NCI-H82 treated with DMSO at 0.1 percent for 48 hours (cell line): ENCODE measurements at regions not wholly inside any gene's neighbourhood (a gene's known extent, or its start where the extent isn't known, plus 50 kb on each side); places are given as distances from the start of the nearest gene placed in this dataset.

Experiments
- DNase-seq: peaks from one replicate; lab custom pipeline; 2025; ENCODE audit not compliant: unreplicated experiment; lab: John Stamatoyannopoulos, UW

DNA sequence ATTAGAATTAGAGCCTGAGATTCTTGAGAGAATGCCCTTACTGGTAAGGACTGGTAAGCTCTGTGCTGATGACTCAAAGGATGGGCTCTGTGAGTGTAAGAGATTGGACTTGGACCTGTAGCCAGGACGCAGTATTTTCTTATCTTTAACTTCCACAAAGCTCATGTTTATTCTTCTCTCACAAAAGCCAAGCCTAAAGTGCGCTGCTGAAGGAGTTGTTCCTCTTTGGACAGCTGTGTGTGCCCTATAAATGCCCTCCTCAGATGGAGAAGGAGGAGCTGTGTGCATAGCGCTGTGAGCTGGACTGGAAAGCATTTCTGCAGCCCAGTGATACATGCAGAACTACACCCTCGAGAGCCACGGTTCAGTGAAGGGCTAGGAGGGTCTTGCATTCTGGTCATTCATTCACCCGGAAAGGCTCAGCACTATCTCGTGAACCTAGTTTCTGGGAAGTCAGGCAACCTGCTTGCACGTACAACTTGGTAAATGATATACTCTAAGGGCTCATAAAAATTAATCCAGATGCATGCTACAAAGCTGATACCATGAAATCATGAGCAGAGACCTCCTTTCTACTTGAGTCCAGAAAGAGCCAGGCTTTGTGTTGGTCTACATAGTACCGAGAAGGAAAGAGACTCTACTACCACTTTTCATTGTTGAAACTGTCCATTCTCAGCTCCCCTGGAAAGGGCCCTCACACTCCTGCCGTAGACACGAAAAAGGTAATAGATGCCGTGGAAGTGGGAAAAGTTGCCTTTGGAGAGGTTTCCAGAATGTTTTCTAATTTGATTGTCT lies 103.0 kb upstream of the TBL1XR1 start:
- DNase-seq, result no peak

DNA sequence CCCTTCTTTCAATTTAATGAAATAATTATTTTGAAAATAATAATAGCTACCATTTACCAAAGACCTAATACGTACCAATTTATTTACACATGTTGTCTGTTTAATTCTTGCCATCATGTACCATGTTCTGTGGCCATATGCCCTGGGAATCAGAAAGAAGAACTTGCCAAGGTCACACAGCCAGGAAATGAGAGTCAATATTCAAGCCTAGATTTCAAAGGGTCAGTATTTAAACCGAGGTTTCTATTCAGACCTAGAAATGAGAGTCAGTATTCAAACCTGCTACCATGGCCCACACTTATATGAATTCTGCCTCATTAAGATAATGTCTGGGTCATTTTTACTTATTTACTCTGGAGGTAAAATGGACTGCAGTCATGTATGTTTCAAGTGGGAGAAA lies 103.6 kb upstream of the TBL1XR1 start:
- DNase-seq, result no peak

DNA sequence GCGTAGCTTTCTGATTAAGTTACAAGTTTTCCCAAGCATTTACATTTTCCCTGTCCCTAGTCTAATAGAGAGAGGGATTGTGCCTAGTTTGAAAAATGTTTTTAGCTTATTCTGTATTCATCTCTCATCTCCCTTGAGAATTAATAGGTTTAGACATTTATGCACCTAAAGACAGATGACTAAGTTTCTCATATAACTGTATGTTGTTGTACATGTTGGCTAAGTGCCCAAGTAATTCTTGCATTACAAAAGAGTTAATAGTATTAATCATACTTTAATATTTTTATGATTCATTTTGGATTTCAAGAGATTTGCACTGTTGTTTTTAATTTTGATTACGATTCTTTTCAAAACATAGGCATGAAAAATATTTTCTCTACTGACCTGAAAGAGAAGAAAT lies 109.0 kb upstream of the TBL1XR1 start:
- no peak for DNase-seq

DNA sequence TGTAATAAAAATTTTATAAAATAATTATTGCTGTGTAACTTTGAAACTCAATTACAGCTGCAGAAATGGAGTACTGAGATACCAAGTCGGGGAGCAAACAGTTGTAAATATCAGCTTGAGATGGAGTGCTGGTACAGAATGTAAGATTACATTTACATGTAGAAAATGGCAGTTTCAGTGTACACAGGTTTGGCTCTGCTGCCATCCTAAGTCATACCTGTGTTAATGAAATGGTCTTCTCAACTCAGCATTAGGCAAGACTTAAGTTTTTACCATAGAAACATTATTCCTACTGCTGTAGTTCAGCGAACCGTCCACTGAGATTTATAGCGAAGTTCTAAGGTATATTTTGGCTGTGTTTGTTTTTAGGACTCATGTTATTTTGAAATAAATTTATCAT lies 110.1 kb upstream of the TBL1XR1 start:
- no peak for DNase-seq

DNA sequence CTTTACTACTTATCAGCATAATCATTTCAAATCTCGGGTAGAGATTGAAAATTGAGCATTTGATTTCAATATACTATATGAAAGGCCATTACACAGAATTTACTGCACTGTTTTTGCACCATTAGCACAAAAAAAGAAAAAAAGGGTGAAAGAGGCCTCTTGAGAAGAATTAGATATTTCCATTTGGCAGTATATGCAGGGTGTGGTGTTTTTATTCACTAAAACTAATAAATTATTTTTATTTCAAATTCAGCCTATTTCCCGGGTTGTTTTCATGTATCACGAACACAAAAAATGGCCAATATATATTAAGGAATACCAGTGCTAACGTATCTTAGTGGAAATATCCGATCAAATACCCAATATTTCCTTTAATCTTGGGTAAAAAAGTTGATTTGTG lies 110.5 kb upstream of the TBL1XR1 start:
- DNase-seq, result no peak

DNA sequence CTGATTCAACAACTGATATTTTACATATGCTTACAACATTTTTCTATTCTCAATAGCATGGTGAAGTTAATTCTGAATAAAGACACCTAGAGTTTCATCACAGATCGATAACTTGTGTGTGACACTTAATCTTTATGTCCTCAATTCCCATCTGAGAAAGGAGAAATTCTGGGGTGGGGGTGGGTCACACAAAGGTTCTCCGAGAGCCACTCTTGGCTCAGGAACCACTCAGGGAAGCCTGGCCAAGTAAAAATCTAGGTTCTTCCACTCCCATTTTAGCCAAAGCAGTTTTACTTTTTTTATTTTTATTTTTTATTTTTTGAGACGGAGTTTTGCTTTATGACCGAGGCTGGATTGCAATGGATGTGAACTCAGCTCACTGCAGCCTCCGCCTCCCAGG lies 111.0 kb upstream of the TBL1XR1 start:
- DNase-seq, result no peak

DNA sequence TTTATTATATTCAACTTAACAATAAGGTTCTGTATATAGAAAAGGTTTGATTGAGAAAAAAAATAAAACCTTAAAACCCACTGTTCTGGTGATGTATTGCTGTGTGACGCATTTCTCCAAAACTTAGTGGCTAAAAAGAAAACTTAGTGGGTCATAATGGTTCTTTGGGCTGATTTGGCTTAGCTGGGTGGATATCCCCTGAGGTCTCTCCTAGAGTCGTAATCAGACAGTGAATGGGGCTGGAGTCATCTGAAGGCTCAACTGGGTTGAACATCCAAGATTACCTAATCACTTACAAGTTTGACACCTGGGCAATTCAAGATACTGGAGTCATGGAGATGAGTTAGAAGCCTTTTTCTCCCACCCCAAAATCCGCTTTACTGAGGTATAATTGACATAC lies 111.6 kb upstream of the TBL1XR1 start:
- no peak for DNase-seq

DNA sequence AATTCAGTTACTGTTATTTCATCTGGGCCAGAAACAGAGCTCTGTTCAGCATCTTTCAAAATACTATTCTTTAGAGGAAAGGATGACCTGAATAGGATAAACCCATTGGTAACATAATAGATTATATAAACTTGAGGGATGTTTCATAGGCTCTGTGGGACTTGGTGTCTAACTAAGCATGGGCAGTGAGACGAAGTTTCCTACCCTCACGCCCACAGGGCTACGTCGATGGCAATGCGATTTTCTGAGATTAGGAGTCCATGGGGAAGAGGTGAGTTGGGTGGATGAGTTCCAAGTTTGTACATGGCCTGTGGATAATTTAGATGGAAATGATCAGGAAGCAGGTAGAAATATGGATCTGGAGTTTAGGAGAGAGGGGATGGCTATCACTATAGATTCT lies 115.2 kb upstream of the TBL1XR1 start:
- no peak for DNase-seq

DNA sequence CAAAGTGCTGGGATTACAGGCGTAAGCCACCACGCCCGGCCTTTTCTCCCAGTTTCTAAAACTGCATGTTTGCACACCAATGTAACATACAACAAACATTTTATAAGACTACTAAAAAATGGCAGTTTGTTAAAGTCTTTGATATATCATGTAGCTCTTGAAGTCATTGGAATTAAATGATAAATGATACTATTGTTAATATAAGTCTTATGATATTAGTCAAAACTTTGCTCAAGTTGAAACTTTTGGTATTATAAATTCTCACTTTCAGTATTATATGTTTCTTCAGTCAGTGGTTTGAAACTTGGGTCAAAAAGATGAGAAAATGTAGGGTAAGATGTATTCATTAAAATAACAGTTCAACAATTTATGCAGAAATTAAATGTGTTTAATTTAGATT lies 117.6 kb upstream of the TBL1XR1 start:
- no peak for DNase-seq

DNA sequence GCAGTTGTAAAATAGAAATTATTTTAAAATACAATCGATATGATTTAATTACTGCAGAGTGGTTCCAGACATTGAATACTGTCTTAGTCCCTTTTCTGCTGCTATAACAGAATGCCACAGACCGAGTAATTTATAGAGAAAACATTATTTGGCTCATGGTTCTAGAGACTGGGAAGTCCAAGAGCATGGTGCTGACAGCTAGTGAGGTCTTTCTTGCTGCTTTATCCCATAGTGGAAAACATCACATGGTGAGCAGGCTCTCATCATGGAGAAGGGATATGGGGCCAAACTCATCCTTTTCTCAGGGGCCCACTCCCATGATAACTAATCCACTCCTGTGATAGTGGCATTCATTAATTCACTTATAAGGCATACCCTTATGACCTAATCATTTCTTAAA lies 120.0 kb upstream of the TBL1XR1 start:
- DNase-seq, result no peak

DNA sequence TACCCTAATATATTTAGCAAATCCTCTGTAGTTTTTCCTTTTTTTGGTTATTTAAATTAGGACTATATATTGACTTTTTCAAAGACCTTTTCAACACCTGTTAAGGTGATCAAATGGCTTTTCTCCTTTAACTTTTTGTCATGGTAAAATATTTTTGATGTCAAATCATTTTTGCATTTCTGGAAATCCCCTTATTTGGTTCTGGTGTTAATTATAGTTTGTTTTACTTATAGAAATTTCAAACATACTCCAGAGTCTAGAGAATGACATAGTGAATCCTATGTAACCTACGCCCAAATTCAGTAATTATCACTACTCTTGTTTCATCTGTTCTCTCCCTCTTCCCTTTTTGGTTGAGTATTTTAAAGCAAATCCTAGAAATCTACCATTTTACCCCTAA lies 121.3 kb upstream of the TBL1XR1 start:
- DNase-seq, result no peak

DNA sequence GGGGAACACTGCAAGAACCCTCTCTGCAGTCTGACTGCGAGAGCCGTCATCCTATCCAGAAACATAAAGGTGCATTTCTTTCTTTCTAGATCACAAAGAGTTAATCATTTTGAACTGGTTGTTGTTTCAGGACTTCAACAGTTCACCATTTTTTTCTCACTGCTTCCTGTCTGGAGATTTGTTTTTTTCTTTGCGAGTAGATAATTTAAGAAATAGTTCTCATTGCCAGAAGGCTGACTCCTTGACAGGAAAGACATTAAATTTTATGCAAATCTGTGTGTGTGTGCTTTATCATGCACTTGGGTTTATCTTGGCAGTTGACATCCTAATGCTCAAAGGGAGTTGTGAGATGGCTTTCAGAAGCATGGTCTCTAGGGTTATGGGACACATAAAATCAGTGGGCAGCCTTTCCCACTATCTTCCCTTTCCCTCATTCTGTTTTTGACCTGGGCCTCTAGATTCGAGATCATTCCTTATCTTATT lies 123.5 kb upstream of the TBL1XR1 start:
- DNase-seq, result no peak

DNA sequence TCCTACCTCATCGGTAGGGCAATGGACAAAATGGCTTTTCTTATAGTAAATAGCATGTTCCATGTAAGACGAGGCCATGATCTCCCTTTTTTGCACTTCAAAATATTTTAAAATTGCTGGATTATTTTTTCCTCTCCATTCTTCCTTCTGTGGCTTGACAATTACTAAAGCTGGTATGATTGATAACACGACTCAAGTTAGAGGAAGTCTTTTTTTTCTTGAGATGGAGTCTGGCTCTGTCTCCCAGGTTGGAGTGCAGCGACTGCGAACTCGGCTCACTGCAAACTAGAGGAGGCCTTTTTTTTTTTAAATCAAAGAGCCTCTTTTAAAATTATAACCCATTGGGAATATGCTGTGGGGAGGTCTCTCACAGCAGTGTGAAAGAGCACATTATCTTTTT lies 124.5 kb upstream of the TBL1XR1 start:
- DNase-seq, result no peak

DNA sequence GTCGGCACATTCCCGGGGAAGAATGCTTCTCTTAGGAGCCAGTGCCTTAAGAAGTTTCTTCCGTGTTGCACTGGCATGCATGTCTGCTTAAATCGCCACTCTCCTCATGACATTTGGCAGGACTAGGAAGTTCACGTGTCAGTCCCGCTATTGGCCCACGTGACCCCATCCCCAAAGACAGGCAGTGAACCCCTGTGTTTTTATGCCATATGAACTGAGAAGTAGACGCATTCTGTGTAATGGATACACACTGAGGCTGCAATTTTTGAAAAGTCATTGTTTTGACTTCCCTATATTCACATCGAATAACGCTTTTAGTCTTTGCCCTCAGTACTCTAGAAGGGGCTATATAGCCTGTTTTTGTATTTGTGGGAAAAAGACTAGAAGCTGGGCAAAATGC lies 125.6 kb upstream of the TBL1XR1 start:
- DNase-seq, result no peak

DNA sequence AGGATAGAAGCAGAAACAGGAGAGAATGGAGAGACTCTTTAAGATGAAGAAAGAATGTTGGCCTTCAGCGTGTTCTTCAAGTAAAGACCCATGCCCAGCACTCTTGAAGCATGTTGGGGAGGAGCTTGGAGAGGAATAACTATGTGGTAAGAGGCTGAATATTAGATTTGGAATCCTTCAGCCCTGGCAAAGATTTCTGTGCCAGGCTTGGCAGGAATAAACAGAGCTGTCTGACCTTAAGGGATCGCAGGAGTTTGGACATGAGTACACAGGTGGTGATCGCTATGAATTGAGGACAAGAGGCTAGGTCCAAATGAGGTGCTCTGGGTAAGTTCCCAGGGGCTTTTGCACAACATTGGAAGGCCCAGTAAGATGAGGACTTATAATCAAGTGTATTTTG lies 132.6 kb upstream of the TBL1XR1 start:
- DNase-seq, result no peak

DNA sequence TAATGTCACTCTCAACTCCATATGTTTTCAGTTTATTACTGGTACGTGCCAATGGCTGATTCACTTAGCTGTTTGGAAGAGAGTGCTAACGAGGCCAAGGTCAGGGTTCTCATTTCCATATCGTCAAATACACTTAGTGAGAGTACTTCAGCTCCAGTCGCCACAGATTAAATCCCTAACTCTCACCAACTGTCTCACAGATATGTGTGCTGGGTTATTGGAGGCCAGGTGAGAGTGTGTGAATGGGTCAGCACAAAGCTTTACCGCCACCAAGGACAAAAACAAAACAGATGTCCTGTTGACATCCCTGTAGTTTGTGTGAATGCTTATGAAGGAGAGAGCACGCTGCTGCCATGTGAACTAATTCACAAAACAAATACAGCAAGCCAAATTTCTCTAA lies 133.5 kb upstream of the TBL1XR1 start:
- peak; percentile 58 for DNase-seq

DNA sequence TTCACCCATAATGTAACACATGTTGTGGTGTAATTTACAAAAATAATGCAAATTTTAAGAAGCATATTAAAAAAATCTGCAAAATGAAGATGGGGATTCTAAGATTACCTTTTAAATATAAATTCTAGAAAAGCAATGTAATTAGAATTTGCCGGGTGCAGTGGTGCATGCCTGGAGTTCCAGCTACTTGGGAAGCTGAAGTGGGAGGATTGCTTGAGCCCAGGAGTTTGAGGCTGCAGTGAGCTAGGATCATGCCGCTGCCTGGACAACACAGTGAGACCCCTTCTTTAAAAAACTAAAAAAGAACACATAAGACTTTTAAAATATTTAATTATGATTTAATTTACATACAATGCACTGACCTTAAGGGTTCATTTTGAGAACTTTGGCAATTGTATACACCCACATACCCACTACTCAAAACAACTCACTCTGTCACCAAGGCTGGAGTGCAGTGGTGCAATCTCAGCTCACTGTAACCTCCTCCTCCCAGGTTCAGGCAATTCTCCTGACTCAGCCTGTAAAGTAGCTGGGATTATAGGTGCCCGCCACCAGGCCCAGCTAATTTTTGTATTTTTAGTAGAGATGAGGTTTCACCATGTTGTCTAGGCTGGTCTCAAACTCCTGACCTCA lies 134.0 kb upstream of the TBL1XR1 start:
- no peak for DNase-seq

DNA sequence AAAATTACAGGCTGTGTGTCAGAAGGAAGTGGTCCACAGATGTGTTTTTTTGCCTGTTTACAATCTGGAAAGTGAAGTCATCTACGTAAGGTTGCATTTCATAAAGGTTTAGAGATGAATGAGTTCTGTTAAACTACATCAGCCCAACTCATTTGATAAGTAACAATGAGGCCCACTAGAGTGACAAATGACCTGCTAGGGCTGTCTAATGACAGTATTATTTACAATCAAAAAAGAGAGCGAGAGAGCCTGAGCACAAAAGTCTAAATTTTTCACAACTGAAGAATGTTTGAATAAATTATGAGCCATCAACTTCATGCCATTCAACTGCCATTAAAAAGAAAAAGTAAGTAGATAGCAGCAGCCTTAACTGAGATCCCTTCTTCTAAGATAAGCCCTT lies 135.7 kb upstream of the TBL1XR1 start:
- no peak for DNase-seq

DNA sequence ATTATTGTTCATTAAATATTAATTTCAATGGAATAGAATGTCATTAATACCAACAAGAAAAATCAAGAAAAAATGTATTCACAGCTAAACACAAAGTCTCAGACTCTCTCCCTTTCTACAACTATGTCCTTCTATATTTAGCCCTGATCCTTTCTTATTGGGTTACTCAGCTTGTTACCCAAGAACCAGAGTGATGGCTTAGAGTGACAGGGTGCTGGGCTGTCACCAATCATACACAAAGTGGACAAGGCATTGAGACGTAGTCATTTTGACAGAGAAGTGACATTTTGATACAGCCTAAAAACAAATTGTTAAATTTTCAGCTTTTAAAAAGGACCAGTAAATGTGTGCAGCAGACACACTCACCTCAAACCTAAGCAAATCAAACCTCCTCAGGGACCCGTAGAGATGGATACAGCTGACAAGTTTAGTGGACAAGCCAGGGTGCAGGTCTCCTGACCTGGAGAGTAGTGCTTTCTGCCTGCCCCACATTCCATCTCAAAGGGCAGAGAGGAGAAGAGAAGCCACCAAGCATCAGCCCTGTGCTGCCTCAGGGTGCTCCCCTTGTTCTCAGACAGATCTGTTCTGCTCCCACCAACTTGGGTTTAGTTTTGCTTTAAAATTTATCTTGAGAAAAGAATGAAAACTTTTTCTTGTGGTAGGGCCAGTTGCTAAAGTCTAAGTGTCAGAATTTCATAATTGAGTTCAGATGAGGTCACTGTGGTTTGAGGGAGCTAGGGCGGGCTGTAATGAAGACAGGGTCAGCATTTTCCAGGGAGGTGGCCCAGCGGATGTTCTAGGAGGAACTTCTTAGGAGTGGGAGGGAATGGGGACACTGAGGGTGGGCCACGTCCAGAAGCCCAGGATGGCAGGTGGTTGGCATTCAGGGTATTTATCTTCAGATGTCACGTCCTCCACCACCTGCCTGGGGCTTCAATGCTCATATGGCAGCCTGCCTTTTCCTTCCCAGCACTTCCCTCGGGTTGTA lies 136.5 kb upstream of the TBL1XR1 start:
- DNase-seq, result peak; percentile 56

DNA sequence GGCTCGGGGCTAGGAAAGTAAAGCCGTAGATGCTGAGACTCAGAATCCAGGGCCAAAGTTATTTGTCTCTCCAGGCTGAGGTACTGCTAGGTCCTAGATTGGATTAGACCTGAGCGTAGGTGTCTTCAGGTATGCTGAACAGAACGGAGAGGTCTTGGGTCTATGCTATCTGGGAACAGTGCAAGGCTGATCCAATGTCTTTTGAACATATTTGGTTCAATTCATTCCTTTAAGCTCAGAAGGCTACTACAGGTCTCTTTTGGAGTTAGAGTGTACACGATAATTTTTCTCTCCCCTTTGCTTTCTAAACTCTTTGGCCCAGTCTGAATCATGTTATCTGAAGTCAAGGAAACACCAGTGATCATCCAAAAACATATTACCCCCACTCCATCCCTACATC lies 137.5 kb upstream of the TBL1XR1 start:
- DNase-seq, result no peak

DNA sequence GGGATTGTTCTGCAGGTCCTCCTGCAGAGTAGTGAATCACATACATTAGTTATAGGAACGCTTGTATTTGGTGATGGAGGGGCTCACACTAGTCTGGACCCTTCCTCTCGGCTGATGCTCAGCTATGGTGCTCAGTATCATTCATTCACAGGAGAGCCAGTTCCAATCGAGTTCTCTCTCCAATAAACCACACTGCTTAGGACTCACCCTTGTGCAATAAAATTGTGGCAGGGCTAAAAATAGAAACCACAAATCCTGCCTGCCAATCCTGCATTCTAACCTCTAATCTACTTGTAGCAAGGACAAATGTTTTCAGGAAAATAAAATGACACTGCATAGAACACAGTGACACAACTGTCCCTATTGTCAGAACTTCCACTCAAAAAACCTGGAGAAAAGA lies 138.4 kb upstream of the TBL1XR1 start:
- no peak for DNase-seq
